Tibial nerve (tissue), 4 donors: ENCODE measurements at regions not wholly inside any gene's neighbourhood (a gene's known extent, or its start where the extent isn't known, plus 50 kb on each side); places are given as distances from the start of the nearest gene placed in this dataset.

Experiments
- CTCF ChIP-seq, 5 experiments: fragments of 200-600 bp in 3 of 5; fragments of 450-650 bp in 2 of 5; sonication (generic) in 3 of 5; IDR thresholded peaks; one replicate each; pipeline ENCODE4 v1.5.1; 2016 to 2019; ENCODE audit warnings: antibody characterized with exemption in 5 of 5, mild to moderate bottlenecking in 3 of 5, moderate library complexity in 2 of 5
- EP300 ChIP-seq, 2 donors: sonication (generic); formaldehyde crosslinking; IDR thresholded peaks; one replicate each; pipeline ENCODE4 v1.6.1; 2017; ENCODE audit warnings: antibody characterized with exemption in 2 of 2, mild to moderate bottlenecking in 1 of 2

- TF ChIP-seq CTCF (IDR thresholded peaks at IDR 0.05) (no peak), EP300 (IDR thresholded peaks at IDR 0.05) (no peak)
Observed at GRCh38 chr11:91902312-91902711, 322.3 kb upstream of the FAT3 start.
